GM18519 (cell line): ENCODE measurements at regions not wholly inside any gene's neighbourhood (a gene's known extent, or its start where the extent isn't known, plus 50 kb on each side); places are given as distances from the start of the nearest gene placed in this dataset.
"Not testable (repeated sequence)": the region's sequence is repeated elsewhere in the genome, so short reads cannot be mapped to it uniquely, and the experiment has no call there.

ENCODE experiments used
- ATAC-seq: cut with Tn5 transposase; IDR thresholded peaks from one replicate; pipeline ENCODE4 v1.9.1; 2021; ENCODE audit warnings: mild to moderate bottlenecking, moderate library complexity; ENCODE audit not compliant: unreplicated experiment, low FRiP score

DNA sequence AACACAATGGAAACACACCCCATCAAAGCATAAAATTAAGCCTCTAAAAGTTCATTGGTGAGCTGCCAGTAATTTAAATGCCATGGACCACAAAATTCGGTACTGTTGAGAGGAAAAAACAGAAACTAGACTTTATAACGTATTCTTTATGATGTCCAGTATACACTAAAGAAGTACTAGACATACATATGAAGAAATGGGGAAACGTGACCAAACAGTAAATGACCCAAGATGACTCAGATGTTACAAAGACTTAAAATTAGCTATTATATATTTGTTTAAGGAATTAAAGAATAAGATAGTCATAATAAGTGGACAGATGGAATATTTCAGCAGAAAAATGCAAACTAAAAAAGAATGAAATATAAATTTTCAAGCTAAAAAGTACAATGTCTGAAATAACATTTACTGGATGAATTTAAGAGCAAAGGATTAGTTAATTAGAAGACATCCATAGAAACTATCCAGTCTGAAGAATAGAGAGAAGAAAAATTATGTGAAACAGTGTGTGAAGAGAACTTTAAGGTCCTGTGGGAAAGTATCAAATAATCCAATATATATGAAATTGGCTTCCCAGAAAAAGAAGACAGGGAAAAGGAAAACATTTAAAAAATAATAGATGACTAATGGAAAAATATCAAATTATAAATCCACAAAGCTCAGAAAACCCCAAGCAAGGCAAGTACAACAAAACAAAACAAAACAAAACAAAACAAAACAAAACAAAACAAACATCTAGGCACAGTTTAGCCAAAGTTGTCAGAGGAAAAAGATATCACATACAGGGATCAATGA is 69.4 kb downstream of the SAMD9 start:
- no peak for ATAC-seq

DNA sequence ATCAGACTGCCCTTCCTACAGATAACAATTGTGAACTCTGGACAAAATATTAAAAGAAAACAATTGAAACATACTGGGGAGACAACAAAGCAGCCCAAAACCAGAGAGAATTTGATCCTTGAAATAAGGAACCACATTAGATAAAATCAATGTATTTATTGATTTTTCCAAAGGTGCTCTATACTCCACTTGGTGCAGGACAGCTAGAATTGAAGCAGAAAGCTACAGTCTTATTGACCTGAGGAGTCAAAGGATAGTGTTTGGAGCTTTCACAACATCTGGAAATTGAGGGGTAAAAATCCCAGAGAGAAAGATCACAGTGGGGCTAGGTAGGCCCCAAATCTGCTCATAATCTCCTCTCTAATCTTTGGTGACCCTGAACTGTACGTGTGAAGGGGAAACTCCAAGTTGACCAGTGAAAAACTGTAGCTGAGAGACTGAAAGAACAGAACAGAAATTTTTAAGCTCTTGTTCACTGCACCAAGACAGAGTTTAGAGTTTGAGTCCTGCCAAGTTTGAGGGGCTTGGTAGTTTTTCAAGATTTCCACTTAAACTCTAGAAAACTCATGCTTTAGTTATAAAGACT is 70.2 kb downstream of the SAMD9 start:
- ATAC-seq = no peak

DNA sequence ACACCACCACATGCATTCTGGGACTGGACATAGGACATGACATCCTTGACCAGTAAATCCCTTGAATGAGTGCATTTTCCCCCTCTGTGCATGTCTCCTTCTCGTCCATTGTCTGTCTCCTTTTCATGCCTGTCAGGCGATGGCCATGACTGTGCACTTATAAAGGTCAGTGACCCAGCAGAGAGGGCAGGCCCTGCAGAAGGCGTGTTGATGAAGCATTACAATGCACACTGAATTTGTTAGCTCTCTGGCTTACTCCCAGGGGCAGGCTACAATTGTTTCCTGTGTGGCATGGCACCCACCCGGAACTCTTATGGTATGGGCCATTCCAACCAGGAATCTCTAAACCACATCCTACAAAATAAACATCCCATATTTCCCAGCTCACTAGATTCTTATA is 71.1 kb downstream of the SAMD9 start:
- ATAC-seq = no peak

DNA sequence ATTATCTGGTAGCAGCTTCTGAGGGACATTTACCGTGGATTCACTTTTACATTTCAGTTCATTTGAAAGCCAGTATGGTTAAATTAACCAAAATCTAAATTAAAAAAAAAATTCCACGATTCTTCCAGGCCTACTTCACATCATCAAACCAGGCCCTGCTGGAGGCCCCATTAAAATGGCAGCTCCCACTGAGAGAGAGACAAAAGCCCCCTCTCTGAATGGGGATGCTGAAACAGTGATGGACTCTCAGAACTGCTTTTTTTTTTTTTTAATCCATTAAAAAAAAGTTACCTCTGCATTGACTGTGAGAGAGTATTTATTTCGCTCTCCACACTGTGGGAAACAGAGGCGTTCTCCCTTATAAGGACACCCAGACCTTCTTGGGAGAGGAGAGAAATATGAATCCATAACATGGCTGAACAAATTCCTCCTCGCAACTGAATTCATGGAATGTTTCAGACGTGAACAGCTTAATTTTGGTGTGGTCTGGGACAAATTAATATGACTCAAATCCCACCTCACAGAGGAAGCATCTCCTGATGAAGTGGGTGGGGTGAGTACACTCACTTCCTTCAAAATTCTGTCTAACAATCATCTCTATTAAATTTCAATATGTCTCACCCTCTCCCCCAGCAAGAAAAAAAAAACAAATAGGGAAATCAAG is 73.5 kb downstream of the SAMD9 start:
- ATAC-seq = no peak

DNA sequence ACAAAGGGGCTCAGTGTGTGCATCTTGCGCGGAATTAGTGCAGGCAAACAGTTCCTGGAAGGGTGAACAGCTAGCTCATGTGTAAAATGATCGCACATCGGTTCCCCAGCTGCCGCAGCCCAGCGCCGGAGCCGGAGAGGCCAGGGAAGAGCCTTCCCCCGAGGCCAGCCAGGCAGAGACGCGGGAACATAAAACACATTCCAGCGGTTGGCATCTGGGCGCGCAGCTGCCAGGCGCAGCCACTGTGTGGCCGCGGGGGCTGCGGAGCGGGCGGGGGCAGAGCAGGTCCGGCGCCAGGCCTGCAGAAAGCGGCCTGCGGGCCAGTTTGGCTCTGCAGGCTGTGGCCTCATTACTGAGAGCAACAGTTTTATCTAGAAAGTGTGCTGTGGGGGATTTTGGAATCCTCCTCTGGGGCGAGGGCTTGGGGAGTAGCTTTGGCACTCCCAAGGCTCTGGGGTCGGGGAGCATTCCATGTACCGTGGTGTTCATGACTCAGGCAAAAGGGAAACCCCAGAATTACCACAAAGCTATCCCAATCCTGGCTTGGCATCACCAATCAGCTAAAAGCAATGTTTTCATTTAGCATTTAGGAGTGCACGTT is 74.3 kb downstream of the SAMD9 start:
- ATAC-seq = no peak

DNA sequence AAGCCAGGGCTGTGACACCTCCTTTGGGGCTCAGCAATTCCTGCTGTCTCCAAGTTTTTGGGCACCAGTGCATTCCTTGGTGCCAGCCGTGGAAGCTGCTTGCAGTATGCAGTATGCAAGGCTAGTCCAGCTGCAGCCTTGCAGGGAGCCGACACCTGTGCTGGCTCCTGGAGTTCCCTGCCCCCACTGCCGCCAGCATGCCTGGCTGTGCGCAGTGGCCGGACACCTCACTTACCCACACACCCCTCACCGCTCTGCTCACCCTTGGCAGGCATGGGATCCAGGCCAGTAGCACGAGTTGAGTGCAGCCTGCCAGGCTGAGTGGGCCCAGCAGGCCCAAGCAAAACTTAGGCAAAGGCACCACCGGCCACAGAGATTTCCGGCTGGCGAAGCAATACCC is 77.4 kb downstream of the SAMD9 start:
- no peak for ATAC-seq

DNA sequence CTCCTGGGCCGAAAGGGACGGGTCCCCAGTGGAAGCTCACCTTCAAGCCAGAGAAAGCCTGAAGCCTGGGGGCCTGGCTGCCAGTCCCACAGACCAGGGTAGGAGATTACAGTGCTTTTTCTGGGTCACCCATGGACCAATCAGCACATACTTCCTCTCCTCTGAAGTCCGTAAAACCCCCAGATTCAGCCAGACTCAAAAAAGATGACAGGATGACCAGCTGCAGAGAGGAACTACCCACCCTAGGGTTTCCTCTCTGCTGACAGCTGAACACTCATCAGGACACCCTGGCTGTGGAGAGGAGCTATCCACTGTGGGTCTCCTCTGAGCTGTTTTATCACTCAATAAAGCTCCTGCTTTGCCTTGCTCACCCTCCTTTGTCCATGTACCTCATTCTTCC is 78.0 kb downstream of the SAMD9 start:
- ATAC-seq = no peak

DNA sequence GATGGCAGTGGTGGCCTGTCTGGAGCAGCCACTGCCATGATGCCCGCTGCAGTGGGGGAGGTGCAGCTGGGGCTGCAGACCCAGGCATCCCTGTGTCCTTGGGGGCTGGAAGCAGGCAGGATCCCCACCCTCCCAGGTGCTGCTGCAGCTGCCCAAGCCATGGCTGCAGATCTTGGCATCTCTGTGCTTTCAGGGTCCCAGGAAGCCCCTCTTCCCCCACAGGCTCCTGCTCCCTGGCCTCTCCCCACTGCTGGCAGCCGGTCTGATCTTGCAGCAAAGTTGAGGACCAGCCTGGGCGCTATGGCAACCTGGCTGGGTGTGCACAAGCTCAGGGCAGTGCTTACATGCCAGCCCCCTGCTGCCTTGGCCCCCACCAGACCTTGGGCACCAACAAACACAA is 78.5 kb downstream of the SAMD9 start:
- no peak for ATAC-seq

DNA sequence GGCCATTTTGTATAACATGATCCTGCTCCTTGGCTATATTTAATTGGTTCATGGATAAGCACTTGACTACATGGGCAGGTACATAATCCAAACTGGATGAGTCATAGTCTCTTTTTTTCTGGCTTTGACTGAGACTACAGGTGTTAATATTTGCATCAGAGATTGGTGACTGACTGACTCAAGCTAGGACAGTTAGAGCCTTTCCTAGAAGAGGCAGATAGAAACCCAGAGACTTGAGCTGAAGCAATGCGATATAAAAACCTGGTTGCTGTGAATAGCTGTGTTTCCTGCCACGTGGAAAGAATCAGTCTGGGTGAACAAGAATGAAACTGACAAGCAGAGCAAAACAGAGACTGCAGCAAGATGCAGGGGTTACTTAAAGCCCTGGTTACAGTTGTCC is 81.0 kb downstream of the SAMD9 start:
- ATAC-seq = peak; percentile 97

DNA sequence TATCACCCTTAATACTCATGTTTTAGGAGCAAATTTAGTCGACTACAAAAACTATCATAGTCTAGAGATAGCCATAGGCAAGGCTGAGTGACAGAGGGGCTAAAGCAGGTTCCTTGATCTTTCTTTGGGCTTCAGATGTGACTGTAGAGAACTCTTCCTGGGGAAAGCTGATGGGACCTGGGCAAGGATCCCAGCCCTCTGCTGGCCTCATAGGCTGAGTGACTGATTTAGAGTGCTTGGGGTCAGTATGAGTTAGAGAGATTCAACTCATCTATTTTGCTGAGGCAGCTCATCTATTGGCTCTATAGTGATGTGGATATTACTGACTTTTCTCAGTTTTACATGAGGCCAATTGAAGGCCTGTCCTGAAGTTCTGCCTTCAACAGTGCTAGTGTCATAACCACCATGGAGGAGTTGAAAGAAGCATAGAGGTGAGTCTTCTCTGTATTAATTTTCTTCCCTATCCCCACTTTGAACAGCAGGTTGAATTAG is 81.6 kb downstream of the SAMD9 start:
- ATAC-seq = no peak

DNA sequence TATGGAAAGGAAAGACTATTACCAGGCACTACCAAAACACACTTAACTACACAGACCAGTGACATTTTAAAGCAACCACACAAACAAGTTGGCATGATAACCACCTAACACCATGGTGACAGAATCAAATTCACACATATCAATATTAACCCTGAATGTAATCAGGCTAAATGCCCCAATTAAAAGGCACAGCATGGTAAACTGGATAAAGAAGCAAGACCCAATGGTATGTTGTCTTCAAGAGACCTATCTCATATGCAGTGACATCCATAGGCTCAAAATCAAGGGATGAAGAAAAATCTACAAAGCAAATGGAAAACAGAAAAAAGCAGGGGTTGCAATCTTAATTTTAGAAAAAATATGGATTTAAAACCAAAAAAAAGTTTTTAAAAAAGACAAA is 86.0 kb downstream of the SAMD9 start:
- no peak for ATAC-seq

DNA sequence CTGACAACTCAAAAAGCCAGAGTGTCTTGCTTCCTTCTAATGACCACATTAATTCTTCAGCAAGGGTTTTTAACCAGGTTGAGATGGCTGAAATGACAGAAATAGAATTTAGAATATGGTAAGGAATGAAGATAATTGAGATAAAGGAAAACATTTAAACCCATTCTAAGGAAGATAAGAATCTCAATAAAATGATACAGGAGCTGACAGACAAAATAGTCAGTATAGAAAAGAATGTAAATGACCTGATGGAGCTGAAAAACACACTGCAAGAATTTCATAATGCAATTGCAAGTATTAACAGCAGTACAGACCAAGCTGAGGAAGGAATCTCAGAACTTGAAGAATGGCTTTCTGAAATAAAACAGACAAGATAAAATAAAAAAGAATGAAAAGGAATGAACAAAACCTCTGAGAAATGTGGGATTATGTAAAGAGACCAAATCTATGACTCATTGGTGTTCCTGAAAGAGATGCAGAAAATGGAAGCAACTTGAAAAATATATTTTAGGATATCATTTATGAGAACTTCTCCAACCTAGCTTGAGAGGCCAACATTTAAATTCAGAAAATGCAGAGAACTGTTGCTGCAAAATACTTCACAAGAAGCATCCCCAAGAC is 87.1 kb downstream of the SAMD9 start:
- no peak for ATAC-seq

DNA sequence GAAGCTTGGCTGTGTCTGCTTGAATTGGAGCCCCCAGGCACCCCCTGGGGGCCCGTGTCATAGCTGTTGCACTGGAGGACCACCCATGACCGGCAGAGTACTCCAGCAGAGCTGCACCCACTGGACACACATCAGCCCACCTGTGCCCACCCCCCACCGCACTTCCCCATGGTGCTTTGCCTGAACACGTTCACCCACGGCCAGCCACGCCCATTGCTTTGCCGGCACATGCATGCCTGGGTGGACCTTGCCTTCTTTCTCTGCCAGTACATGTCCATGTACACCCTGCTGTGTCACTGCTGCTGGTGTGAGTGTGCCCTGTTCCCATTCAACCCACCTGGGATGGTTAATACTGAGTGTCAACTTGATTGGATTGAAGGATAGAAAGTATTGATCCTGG is 88.7 kb downstream of the SAMD9 start:
- no peak for ATAC-seq

DNA sequence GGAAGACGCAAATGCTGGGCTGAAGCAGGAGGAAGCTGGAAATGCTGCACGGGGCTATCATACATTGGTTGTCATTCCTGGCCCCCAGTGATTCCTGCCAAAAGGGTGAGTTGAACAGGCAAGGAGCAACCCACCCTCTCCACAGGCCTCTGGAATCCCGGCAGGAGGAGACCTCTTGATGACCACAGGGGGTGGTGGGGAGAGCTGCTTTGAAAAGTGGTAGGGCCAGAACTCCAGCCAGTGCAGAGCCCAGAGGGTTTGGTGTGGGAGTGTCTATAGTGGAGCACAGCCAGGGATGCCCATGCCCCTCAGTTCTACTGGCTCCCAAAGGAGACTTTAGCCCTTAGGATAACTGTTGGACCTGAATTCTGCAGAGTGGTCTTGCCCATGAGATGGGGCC is 89.2 kb downstream of the SAMD9 start:
- no peak for ATAC-seq

DNA sequence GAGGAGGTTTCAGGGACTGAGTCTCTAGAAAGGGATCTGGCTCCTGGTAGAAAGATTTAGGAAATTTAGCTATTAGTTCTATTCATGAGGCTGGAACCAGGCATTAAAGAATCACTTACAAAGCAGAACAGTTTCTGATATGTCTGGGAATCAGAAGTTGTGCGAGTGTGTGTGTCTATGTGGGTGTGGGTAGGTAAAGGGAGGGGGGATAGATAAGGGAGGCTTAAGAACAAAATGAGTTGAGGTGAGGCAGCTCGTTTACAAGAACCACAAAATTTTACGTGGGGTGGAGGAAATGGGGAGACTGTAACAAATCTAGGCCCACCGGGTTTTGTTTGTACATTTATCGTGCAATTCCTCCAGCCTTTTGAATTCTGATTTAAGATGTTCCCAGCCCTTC is 90.7 kb downstream of the SAMD9 start:
- ATAC-seq = no peak

DNA sequence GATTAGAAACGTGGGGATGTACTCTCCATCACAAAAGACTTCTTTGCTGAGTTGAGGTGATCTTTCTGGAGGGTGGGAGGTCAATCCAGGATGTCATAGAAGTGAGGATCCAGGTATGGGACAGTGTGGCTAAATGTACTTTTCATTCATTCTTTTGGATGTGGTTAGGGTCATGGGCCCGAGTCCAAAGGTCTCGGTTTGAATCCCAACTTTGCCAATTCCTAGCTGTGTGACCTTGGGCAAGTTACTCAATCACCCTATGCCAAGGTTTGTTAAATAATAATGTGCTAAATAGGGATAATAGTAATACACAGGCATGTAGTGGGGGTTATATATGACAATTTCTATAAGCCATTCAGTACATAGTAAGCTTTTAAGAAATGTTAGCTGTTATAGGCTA is 91.4 kb downstream of the SAMD9 start:
- no peak for ATAC-seq

DNA sequence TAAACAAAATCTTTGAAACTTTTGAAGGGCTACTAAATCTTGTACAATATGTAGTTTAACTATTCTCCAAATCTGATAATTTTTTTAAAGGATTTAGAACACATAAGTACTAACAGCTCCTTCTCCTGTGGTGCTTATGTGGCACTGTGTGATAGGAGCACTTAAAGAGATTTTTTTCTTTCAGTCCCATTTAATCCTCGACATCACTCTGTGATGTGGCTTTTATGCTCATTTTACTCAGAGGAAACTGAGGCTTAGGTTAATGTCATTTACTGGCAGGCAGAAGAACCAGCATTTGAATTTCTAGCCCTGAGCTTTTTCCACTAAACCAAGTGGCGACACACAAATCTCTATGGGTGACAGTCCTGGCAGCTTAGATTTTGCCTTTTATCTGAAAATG is 92.4 kb downstream of the SAMD9 start:
- ATAC-seq = no peak

DNA sequence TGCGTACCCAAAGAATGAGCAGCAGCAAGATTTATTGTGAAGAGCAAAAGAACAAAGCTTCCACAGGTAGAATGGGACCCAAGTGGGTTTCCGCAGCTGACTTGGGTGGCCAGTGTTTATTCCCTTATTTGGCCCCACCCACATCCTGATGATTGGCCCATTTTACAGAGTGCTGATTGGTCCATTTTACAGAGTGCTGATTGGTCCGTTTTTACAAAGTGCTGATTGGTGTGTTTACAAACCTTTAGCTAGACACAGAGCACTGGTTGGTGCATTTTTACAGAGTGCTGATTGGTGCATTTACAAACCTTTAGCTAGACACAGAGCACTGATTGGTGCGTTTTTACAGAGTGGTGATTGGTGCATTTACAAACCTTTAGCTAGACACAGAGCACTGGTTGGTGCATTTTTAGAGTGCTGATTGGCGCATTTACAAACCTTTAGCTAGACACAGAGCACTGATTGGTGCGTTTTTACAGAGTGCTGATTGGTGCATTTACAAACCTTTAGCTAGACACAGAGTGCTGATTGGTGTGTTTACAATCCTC is 94.8 kb downstream of the SAMD9 start:
- not testable (repeated sequence) for ATAC-seq

DNA sequence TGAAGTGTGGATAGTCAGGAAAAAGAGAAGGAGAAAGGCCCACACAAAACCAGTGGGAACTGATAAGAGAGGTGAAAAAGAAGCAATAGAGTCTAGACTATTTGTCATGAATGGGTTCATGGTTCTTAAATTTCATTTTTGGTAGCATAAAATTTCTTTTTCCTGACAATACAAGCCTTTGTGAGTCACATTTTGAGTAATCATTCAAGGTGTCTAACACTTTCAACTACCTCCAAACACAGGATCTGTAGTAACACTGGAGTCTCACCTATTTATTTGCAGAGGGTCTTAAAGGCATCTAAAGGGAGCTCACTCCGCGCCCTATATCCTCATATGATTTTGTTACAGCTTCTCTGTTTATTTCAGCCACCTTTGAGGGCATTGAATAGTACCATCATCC is 96.0 kb downstream of the SAMD9 start:
- no peak for ATAC-seq

DNA sequence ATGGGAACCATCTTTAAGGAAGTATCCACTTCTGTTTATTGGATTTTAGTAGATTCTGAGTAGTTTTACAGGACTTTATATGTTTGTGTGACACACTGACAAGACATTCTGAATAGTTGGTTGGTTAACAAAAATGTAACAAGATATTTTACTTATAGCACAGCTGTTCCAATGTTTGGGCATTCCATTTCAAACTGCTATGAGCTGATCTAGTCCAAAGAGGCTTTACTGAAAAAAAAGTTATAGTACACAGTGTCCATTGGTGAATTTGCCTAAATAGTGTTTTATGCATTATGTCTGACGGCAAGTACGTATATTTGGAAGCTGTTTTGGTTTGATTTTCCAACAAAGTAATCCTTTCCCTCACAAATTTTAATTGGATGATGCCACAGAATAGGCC is 99.1 kb downstream of the SAMD9 start:
- ATAC-seq = no peak
